ENCODE measurements at regions not wholly inside any gene's neighbourhood (a gene's known extent, or its start where the extent isn't known, plus 50 kb on each side); places are given as distances from the start of the nearest gene placed in this dataset.

- ATAC-seq (ENCODE audit: poor library complexity): no peak
- DNase-seq: no peak
- intact Hi-C loops (cut with DNase I): no loop called here
Observed at GRCh38 chr17:15891318-15891717, 53.6 kb upstream of the ADORA2B start.

GRCh38 chr17:15892244-15892643 is 52.7 kb upstream of the ADORA2B start:
- no peak for ATAC-seq (ENCODE audit: poor library complexity)
- no peak for DNase-seq
- intact Hi-C loops (cut with DNase I): no loop called here

- no peak for ATAC-seq (ENCODE audit: poor library complexity)
- intact Hi-C loops (cut with DNase I): no loop called here
- no peak for DNase-seq
Observed at GRCh38 chr17:15892731-15893657, 51.9 kb upstream of the ADORA2B start.

GRCh38 chr17:15893658-15894024 is 51.3 kb upstream of the ADORA2B start:
- ATAC-seq (ENCODE audit: poor library complexity) (no peak), DNase-seq (no peak)
- intact Hi-C loops (cut with DNase I): no loop called here

- no peak for DNase-seq
- ATAC-seq (ENCODE audit: poor library complexity): no peak
- intact Hi-C loops (cut with DNase I): no loop called here
Observed at GRCh38 chr17:15894258-15894657, 50.7 kb upstream of the ADORA2B start.

GRCh38 chr17:15894913-15895658 is 49.8 kb upstream of the ADORA2B start:
- intact Hi-C loops (cut with DNase I): no loop called here
- ATAC-seq (ENCODE audit: poor library complexity): no peak
- DNase-seq: no peak

Measured in Right ventricle myocardium superior (tissue), 1 donor.